ENCODE measurements at regions not wholly inside any gene's neighbourhood (a gene's known extent, or its start where the extent isn't known, plus 50 kb on each side); places are given as distances from the start of the nearest gene placed in this dataset.

- no peak for TF ChIP-seq TCF12 (IDR thresholded peaks at IDR 0.05; ENCODE audit: low read depth)
- no peak for TF ChIP-seq CREB1 (IDR thresholded peaks at IDR 0.05; ENCODE audit: low read depth)
- no peak for TF ChIP-seq TAF1 (IDR thresholded peaks at IDR 0.05; ENCODE audit: low read depth)
- no peak for TF ChIP-seq EP300 (IDR thresholded peaks at IDR 0.05; ENCODE audit: borderline replicate concordance)
- TF ChIP-seq USF1 (IDR thresholded peaks at IDR 0.05) = no peak
- no peak for TF ChIP-seq MAX (IDR thresholded peaks at IDR 0.05)
- TF ChIP-seq, protein P1, sequence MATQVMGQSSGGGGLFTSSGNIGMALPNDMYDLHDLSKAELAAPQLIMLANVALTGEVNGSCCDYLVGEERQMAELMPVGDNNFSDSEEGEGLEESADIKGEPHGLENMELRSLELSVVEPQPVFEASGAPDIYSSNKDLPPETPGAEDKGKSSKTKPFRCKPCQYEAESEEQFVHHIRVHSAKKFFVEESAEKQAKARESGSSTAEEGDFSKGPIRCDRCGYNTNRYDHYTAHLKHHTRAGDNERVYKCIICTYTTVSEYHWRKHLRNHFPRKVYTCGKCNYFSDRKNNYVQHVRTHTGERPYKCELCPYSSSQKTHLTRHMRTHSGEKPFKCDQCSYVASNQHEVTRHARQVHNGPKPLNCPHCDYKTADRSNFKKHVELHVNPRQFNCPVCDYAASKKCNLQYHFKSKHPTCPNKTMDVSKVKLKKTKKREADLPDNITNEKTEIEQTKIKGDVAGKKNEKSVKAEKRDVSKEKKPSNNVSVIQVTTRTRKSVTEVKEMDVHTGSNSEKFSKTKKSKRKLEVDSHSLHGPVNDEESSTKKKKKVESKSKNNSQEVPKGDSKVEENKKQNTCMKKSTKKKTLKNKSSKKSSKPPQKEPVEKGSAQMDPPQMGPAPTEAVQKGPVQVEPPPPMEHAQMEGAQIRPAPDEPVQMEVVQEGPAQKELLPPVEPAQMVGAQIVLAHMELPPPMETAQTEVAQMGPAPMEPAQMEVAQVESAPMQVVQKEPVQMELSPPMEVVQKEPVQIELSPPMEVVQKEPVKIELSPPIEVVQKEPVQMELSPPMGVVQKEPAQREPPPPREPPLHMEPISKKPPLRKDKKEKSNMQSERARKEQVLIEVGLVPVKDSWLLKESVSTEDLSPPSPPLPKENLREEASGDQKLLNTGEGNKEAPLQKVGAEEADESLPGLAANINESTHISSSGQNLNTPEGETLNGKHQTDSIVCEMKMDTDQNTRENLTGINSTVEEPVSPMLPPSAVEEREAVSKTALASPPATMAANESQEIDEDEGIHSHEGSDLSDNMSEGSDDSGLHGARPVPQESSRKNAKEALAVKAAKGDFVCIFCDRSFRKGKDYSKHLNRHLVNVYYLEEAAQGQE (IDR thresholded peaks at IDR 0.05; ENCODE audit: low read depth) = no peak
- TF ChIP-seq CEBPB (IDR thresholded peaks at IDR 0.05) = no peak
- no peak for TF ChIP-seq ZBTB7A (IDR thresholded peaks at IDR 0.05; ENCODE audit: low read depth)
- TF ChIP-seq TEAD4 (IDR thresholded peaks at IDR 0.05) = no peak
- TF ChIP-seq RAD21 (IDR thresholded peaks at IDR 0.05; ENCODE audit: low read depth) = no peak
Observed at GRCh38 chr11:122563761-122564160, 91.8 kb upstream of the UBASH3B start.

GRCh38 chr11:122559734-122560382 is 95.7 kb upstream of the UBASH3B start:
- no peak for TF ChIP-seq ZBTB7A (IDR thresholded peaks at IDR 0.05; ENCODE audit: low read depth)

DNA sequence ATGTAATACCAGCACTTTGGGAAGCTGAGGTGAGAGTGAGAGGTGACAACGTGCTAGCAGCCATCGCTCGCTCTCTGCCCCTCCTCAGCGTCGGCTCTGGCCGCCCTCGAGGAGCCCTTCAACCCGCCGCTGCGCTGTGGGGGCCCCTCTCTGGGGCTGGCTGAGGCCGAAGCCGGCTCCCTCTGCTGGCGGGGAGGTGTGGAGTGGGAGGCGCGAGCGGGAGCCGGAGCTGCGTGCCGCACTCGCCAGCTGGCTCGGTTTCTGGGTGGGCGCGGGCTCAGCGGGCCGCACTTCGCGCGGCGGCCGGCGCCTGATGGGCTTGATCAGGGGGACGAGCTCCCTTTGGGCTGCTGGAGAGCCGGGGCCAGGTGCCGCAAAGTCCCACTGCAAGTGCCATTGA is 98.9 kb upstream of the UBASH3B start:
- no peak for TF ChIP-seq EGR1 (IDR thresholded peaks at IDR 0.05)
- no peak for TF ChIP-seq RAD21 (IDR thresholded peaks at IDR 0.05; ENCODE audit: low read depth)
- TF ChIP-seq YY1 (IDR thresholded peaks at IDR 0.05; ENCODE audit: low read depth) = no peak
- no peak for TF ChIP-seq FOXM1 (IDR thresholded peaks at IDR 0.05; ENCODE audit: borderline replicate concordance, low read depth)
- TF ChIP-seq EP300 (IDR thresholded peaks at IDR 0.05; ENCODE audit: borderline replicate concordance) = no peak
- no peak for TF ChIP-seq CREB1 (IDR thresholded peaks at IDR 0.05; ENCODE audit: low read depth)
- no peak for TF ChIP-seq CEBPB (IDR thresholded peaks at IDR 0.05)
- no peak for TF ChIP-seq TAF1 (IDR thresholded peaks at IDR 0.05; ENCODE audit: low read depth)
- TF ChIP-seq ZBTB7A (IDR thresholded peaks at IDR 0.05; ENCODE audit: low read depth) = no peak
- TF ChIP-seq MAX (IDR thresholded peaks at IDR 0.05) = no peak
- no peak for TF ChIP-seq TCF12 (IDR thresholded peaks at IDR 0.05; ENCODE audit: low read depth)
- TF ChIP-seq TEAD4 (IDR thresholded peaks at IDR 0.05) = no peak

- TF ChIP-seq NFIC (IDR thresholded peaks at IDR 0.05) (no peak), FOXM1 (IDR thresholded peaks at IDR 0.05; ENCODE audit: borderline replicate concordance, low read depth) (no peak), YY1 (IDR thresholded peaks at IDR 0.05; ENCODE audit: low read depth) (no peak), RAD21 (IDR thresholded peaks at IDR 0.05; ENCODE audit: low read depth) (no peak), MAX (IDR thresholded peaks at IDR 0.05) (no peak), CEBPB (IDR thresholded peaks at IDR 0.05) (no peak), USF1 (IDR thresholded peaks at IDR 0.05) (no peak), TEAD4 (IDR thresholded peaks at IDR 0.05) (no peak), ZBTB7A (IDR thresholded peaks at IDR 0.05; ENCODE audit: low read depth) (no peak), TAF1 (IDR thresholded peaks at IDR 0.05; ENCODE audit: low read depth) (no peak), CREB1 (IDR thresholded peaks at IDR 0.05; ENCODE audit: low read depth) (no peak), EP300 (IDR thresholded peaks at IDR 0.05; ENCODE audit: borderline replicate concordance) (no peak), TCF12 (IDR thresholded peaks at IDR 0.05; ENCODE audit: low read depth) (no peak)
- TF ChIP-seq, protein P1 (IDR thresholded peaks at IDR 0.05; ENCODE audit: low read depth) = no peak
Observed at GRCh38 chr11:122538060-122538459, 117.5 kb upstream of the UBASH3B start.

GRCh38 chr11:122524898-122525297 is 130.6 kb upstream of the UBASH3B start:
- TF ChIP-seq ZBTB7A (IDR thresholded peaks at IDR 0.05; ENCODE audit: low read depth) (no peak), MAX (IDR thresholded peaks at IDR 0.05) (no peak), RAD21 (IDR thresholded peaks at IDR 0.05; ENCODE audit: low read depth) (no peak), YY1 (IDR thresholded peaks at IDR 0.05; ENCODE audit: low read depth) (no peak), TEAD4 (IDR thresholded peaks at IDR 0.05) (no peak), FOXM1 (IDR thresholded peaks at IDR 0.05; ENCODE audit: borderline replicate concordance, low read depth) (no peak), TCF12 (IDR thresholded peaks at IDR 0.05; ENCODE audit: low read depth) (no peak), USF1 (IDR thresholded peaks at IDR 0.05) (no peak), EGR1 (IDR thresholded peaks at IDR 0.05) (no peak), NFIC (IDR thresholded peaks at IDR 0.05) (no peak), CEBPB (IDR thresholded peaks at IDR 0.05) (no peak), EP300 (IDR thresholded peaks at IDR 0.05; ENCODE audit: borderline replicate concordance) (no peak), TAF1 (IDR thresholded peaks at IDR 0.05; ENCODE audit: low read depth) (no peak), CREB1 (IDR thresholded peaks at IDR 0.05; ENCODE audit: low read depth) (no peak)
- TF ChIP-seq, protein P1 (IDR thresholded peaks at IDR 0.05; ENCODE audit: low read depth) = no peak
